GM23248 (cell line): ENCODE measurements at regions not wholly inside any gene's neighbourhood (a gene's known extent, or its start where the extent isn't known, plus 50 kb on each side); places are given as distances from the start of the nearest gene placed in this dataset.

Experiments used
- EZH2 ChIP-seq: fragments of 200-600 bp; sonication (generic); IDR thresholded peaks from 2 replicates; pipeline ENCODE4 v1.6.1; 2018; ENCODE audit warnings: antibody characterized with exemption, mild to moderate bottlenecking; ENCODE audit not compliant: insufficient read depth, poor library complexity, severe bottlenecking
- EZH2phosphoT487 ChIP-seq: fragments of 200-600 bp; sonication (generic); IDR thresholded peaks from 2 replicates; pipeline ENCODE4 v1.6.1; 2018; ENCODE audit warnings: antibody characterized with exemption, moderate library complexity, mild to moderate bottlenecking, low read depth; ENCODE audit not compliant: insufficient read depth

DNA sequence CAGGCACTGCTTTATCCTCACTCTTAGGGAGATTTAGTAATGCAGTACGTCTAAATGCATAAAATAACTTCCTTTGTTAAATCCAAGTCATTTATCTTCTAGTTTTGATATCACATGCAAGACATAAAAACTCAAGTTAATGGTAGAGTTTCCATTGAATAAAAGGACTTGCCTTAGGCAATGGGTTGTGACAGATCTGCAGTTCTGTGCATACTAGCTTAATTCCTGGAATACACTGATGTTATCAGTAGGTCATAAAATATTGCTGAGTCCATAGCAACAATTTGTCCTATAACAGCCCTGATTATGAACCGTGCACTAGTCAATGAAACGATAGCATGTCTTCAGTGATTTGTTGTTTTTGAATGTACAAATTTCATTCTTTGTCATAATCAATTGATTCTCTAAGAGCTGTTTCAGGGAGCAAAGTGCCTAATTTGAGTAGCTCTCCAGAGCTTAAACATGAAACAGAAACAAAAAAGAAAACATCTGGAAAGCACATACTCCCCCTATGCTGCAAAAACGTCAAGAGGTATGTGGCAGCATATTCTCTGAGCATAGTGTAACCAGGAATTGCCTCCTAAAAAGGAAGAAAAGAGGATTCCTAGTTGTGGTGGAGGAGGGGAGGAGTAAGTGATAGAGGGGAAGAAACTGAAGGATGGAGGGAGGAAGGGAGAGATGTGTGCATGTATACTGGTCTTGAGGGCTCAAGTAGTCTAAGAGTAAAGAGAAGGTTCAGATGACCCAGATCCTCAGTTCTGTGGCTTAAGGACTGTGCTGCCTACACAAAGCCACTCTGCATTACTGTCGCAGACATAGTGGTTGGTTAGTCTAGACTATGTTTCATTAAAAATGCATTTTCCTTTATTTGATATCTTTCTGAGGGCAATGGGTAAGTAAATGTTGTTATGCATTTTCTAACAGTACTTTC is 589.2 kb downstream of the PRR16 start:
- TF ChIP-seq EZH2, result no peak
- no peak for TF ChIP-seq EZH2phosphoT487
